Retinal pigment epithelial cell (primary cell): ENCODE measurements at regions not wholly inside any gene's neighbourhood (a gene's known extent, or its start where the extent isn't known, plus 50 kb on each side); places are given as distances from the start of the nearest gene placed in this dataset.

Source experiments
- DNase-seq: peaks from one replicate; pipeline ENCODE4 v3.0.0-alpha.2; 2010; ENCODE audit warnings: low read depth
- H3K4me3 ChIP-seq: 2 replicates; pipeline ENCODE4 v1.5.1; 2011; ENCODE audit warnings: mild to moderate bottlenecking, low read length, control low read depth, moderate library complexity
- CTCF ChIP-seq: conservative IDR thresholded peaks from 2 replicates; pipeline ENCODE4 v1.5.1; 2011; ENCODE audit warnings: low read depth, low read length, control low read depth, inconsistent platforms

GRCh38 chr6:11292091-11292490, 59.6 kb upstream of the NEDD9 start:
- no peak overlapping the region for H3K4me3 ChIP-seq
- no peak for DNase-seq
- TF ChIP-seq CTCF: no peak

GRCh38 chr6:11291582-11291981, 59.1 kb upstream of the NEDD9 start:
- no peak for TF ChIP-seq CTCF
- no peak overlapping the region for H3K4me3 ChIP-seq
- DNase-seq: no peak

- no peak for TF ChIP-seq CTCF
- no peak overlapping the region for H3K4me3 ChIP-seq
- no peak for DNase-seq
Measured at GRCh38 chr6:11290027-11290426, 57.6 kb upstream of the NEDD9 start.

- no peak for TF ChIP-seq CTCF
- DNase-seq: no peak
- H3K4me3 ChIP-seq: no peak overlapping the region
Measured at GRCh38 chr6:11288065-11288464, 55.6 kb upstream of the NEDD9 start.

- H3K4me3 ChIP-seq: no peak overlapping the region
- TF ChIP-seq CTCF: no peak
Measured at GRCh38 chr6:11284996-11285395, 52.5 kb upstream of the NEDD9 start.

GRCh38 chr6:11283629-11284028, 51.2 kb upstream of the NEDD9 start:
- DNase-seq: no peak
- TF ChIP-seq CTCF: no peak

More at GRCh38 chr6:11284996-11285395, 52.5 kb upstream of the NEDD9 start:
- no peak for DNase-seq

GRCh38 chr6:11282875-11283274, 50.4 kb upstream of the NEDD9 start:
- no peak for TF ChIP-seq CTCF
- no peak overlapping the region for H3K4me3 ChIP-seq

More at GRCh38 chr6:11283629-11284028, 51.2 kb upstream of the NEDD9 start:
- H3K4me3 ChIP-seq: no peak overlapping the region

More at GRCh38 chr6:11282875-11283274, 50.4 kb upstream of the NEDD9 start:
- no peak for DNase-seq
